A673 (cell line): ENCODE measurements at regions not wholly inside any gene's neighbourhood (a gene's known extent, or its start where the extent isn't known, plus 50 kb on each side); places are given as distances from the start of the nearest gene placed in this dataset.

Experiments used
- BruUV-seq: library from RNA; stranded (reverse); fragments of 400-500 nt; replicated peaks from 2 replicates; lab custom pipeline; 2021; lab: Mats Ljungman, UMichigan
- CTCF ChIA-PET: fragments of 300-600 bp; sonication (Branson Sonifier 250); formaldehyde crosslinking; loops from one replicate; lab custom pipeline; 2022; ENCODE audit warnings: antibody characterized with exemption; lab: Charles Lee
- POLR2A ChIA-PET: fragments of 300-600 bp; sonication (Branson Sonifier 250); formaldehyde crosslinking; loops from one replicate; lab custom pipeline; 2022; ENCODE audit warnings: antibody characterized with exemption; ENCODE audit not compliant: low non-redundant PET; lab: Charles Lee
- DNase-seq: peaks from one replicate; pipeline ENCODE4 v3.0.0-alpha.2; 2015; ENCODE audit warnings: low spot score
- H3K27ac ChIP-seq: fragments of 200-600 bp; sonication (generic); 2 replicates; pipeline ENCODE4 v1.5.1; 2016; ENCODE audit warnings: mixed run types, low read depth, mild to moderate bottlenecking, mixed read lengths, antibody characterized with exemption, low read length; ENCODE audit not compliant: poor library complexity, severe bottlenecking
- H3K27me3 ChIP-seq: fragments of 200-600 bp; sonication (generic); replicated peaks from 2 replicates; pipeline ENCODE4 v1.6.1; 2017; ENCODE audit warnings: mixed run types, low read depth, mild to moderate bottlenecking, mixed read lengths, antibody characterized with exemption, low read length; ENCODE audit not compliant: insufficient read depth, poor library complexity
- H3K36me3 ChIP-seq: fragments of 200-600 bp; sonication (generic); 2 replicates; pipeline ENCODE4 v1.6.1; 2016; ENCODE audit warnings: mixed run types, mild to moderate bottlenecking, mixed read lengths, antibody characterized with exemption, low read length; ENCODE audit not compliant: insufficient read depth, poor library complexity, severe bottlenecking
- H3K4me1 ChIP-seq: fragments of 200-600 bp; sonication (generic); 2 replicates; pipeline ENCODE4 v1.6.1; 2017; ENCODE audit warnings: mixed run types, mild to moderate bottlenecking, mixed read lengths, antibody characterized with exemption, low read length; ENCODE audit not compliant: insufficient read depth, poor library complexity, severe bottlenecking
- H3K4me3 ChIP-seq: fragments of 200-600 bp; sonication (generic); 2 replicates; pipeline ENCODE4 v1.5.1; 2016; ENCODE audit warnings: low read depth, mixed run types, mild to moderate bottlenecking, mixed read lengths, low read length; ENCODE audit not compliant: poor library complexity, severe bottlenecking
- H3K9me3 ChIP-seq: fragments of 200-600 bp; sonication (generic); 2 replicates; pipeline ENCODE4 v1.6.1; 2016; ENCODE audit warnings: mixed run types, low read depth, mild to moderate bottlenecking, mixed read lengths, antibody characterized with exemption, low read length; ENCODE audit not compliant: poor library complexity, severe bottlenecking
- EZH2 ChIP-seq: fragments of 200-600 bp; sonication (generic); IDR thresholded peaks from 2 replicates; pipeline ENCODE4 v1.6.1; 2017; ENCODE audit warnings: borderline replicate concordance, low read depth, mild to moderate bottlenecking, mixed read lengths, antibody characterized with exemption, low read length; ENCODE audit not compliant: poor library complexity, severe bottlenecking
- intact Hi-C: fragments of 100-400 bp; cut with micrococcal nuclease; formaldehyde crosslinking; loops from one replicate; pipeline ENCODE4 v1.10.0; 2022; ENCODE audit not compliant: unreplicated experiment
- TF ChIP-seq, protein P1 (sequence below): fragments of 300-800, 200-600 bp; sonication (generic); conservative IDR thresholded peaks from 2 replicates; pipeline ENCODE4 v1.5.1; 2017; ENCODE audit warnings: low read depth, mild to moderate bottlenecking, antibody characterized with exemption, low read length, moderate library complexity, mixed read lengths

DNA sequence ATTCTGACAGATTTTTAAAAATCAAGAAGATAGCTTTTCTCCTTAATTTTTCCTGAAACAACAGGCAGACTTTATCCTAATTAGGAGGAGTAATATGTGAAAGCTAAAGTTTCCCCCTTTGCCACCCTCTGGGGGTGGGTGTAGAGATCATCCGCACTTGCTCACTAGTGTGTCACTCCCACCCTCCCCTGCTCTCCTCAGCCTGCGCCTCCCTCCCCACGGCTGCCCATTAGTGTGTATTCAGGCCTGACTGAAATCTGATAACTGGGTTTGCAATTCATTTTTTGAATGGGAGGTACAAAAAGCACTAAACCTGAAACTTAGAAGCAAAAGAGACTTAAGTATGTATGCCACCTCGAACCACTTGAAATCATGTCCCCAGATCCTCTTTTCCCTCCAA lies 110.4 kb upstream of the TRIM2 start:
- intact Hi-C loops: no loop called here
- ChIA-PET CTCF (no interaction called here), POLR2A (no interaction called here)
- no peaks in the 10 kb centered on the region for H3K27me3 ChIP-seq
- H3K36me3 ChIP-seq: no peaks in the 10 kb centered on the region
- TF ChIP-seq, protein P1, sequence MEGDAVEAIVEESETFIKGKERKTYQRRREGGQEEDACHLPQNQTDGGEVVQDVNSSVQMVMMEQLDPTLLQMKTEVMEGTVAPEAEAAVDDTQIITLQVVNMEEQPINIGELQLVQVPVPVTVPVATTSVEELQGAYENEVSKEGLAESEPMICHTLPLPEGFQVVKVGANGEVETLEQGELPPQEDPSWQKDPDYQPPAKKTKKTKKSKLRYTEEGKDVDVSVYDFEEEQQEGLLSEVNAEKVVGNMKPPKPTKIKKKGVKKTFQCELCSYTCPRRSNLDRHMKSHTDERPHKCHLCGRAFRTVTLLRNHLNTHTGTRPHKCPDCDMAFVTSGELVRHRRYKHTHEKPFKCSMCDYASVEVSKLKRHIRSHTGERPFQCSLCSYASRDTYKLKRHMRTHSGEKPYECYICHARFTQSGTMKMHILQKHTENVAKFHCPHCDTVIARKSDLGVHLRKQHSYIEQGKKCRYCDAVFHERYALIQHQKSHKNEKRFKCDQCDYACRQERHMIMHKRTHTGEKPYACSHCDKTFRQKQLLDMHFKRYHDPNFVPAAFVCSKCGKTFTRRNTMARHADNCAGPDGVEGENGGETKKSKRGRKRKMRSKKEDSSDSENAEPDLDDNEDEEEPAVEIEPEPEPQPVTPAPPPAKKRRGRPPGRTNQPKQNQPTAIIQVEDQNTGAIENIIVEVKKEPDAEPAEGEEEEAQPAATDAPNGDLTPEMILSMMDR: no peak
- no peak for TF ChIP-seq EZH2
- no peak for DNase-seq
- no peak overlapping the region for H3K4me3 ChIP-seq
- H3K9me3 ChIP-seq: no peaks in the 10 kb centered on the region
- BruUV-seq: no TSS peak
- H3K4me1 ChIP-seq: no peaks in the 10 kb centered on the region
- H3K27ac ChIP-seq: no peak overlapping the region

DNA sequence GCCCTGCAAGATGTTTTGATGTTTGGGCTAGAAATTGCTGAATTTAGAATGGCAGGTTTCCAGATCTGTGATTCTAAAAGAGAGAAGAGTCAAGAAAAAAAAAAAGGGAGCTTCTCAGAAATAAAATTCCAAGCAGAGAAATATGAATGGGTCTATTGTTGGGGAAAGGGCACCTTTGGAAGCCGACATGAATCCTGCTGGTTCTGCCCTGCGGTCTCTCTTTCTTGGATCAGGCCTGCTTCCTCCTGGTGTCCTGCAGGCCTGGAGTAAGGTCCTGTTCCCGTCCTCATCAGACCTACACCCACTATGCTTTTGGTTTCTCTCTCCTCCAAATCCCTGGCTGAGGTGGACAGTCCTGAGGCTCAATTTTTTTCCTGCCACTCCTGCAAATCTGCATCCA lies 109.8 kb upstream of the TRIM2 start:
- Histone ChIP-seq H3K27me3 (no peaks in the 10 kb centered on the region), H3K4me1 (no peaks in the 10 kb centered on the region), H3K4me3 (no peak overlapping the region), H3K36me3 (no peaks in the 10 kb centered on the region), H3K9me3 (no peaks in the 10 kb centered on the region), H3K27ac (no peak overlapping the region)
- POLR2A ChIA-PET: interaction anchor here (0.6 kb wide), 1 partner anchor 826 kb away, joined by 4 read pairs; no protein-coding TSS in a partner anchor
- no peak for DNase-seq
- no TSS peak for BruUV-seq
- intact Hi-C loops: no loop called here
- CTCF ChIA-PET: no interaction called here
- TF ChIP-seq, protein P1: no peak
- TF ChIP-seq EZH2: no peak

DNA sequence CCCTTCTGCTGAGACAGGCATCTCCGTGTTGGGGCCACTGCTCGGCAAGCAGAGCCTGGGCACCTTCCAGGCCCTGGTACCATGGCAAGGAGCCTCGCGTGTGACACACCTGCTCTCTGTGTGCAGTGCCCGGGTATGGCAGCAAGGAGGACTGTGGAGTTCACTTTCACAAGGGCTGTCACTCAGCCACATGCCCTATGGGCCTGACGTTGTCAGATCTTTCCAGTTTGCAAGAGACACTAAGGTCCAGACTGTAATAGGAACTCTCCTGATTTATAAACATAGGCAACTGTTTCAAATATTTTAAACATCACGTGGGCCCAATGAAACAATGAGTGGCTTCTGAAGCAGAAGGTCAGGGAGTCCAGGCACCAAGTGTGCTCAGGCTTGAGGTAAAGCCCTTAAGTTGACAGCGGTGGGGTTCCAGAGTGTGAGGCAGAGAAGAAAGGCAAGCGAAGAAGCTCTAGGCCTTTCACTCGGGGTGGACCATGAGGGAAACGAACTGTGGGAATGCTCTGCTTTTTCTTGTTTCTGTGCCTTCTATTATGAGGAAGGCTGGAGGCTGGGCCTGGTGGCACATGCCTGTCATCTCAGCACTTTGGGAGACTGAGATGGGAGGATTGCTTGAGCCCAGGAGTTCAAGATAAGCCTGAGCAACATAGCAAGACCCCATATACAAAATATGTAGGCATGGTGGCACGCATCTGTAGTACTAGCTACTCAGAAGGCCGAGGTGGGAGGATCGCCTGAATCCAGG lies 108.6 kb upstream of the TRIM2 start:
- H3K36me3 ChIP-seq: no peaks in the 10 kb centered on the region
- H3K4me3 ChIP-seq: no peak overlapping the region
- TF ChIP-seq, protein P1: no peak
- no peak for TF ChIP-seq EZH2
- no peaks in the 10 kb centered on the region for H3K27me3 ChIP-seq
- BruUV-seq: no TSS peak
- intact Hi-C loops: no loop called here
- no peak overlapping the region for H3K27ac ChIP-seq
- no peaks in the 10 kb centered on the region for H3K4me1 ChIP-seq
- ChIA-PET POLR2A (no interaction called here), CTCF (no interaction called here)
- DNase-seq: no peak
- no peaks in the 10 kb centered on the region for H3K9me3 ChIP-seq
